Gastrocnemius medialis (tissue), 4 donors: ENCODE measurements at regions not wholly inside any gene's neighbourhood (a gene's known extent, or its start where the extent isn't known, plus 50 kb on each side); places are given as distances from the start of the nearest gene placed in this dataset.

Source experiments
- ATAC-seq, 2 donors: fragments of 150-250 bp; one replicate each; pipeline ENCODE4 v1.9.1; 2016
- DNase-seq, 2 donors: peaks; one replicate each; pipeline ENCODE4 v3.0.0-alpha.2; 2019
- H3K27ac ChIP-seq, 4 donors: fragments of 200-600 bp; sonication (generic); 1 replicate in 1 of 4; 2 replicates in 3 of 4; pipeline ENCODE4 v1.5.1; 2016 to 2018; ENCODE audit warnings: mild to moderate bottlenecking in 2 of 4, moderate library complexity in 1 of 4
- H3K27me3 ChIP-seq, 3 donors: fragments of 200-600 bp; sonication (generic) in 2 of 3; 1 replicate in 1 of 3; 2 replicates in 2 of 3; pipeline versions ENCODE4 v1.5.1 to v1.6.0; 2016 to 2019; ENCODE audit warnings: mild to moderate bottlenecking in 1 of 3, moderate library complexity in 1 of 3
- H3K36me3 ChIP-seq, 2 donors: fragments of 200-600 bp; sonication (generic) in 1 of 2; one replicate each; pipeline ENCODE4 v1.5.1; 2017 to 2018
- H3K4me1 ChIP-seq, 2 donors: fragments of 200-600 bp; sonication (generic) in 1 of 2; one replicate each; pipeline ENCODE4 v1.5.1; 2016 to 2017; ENCODE audit warnings: mild to moderate bottlenecking in 2 of 2
- H3K4me3 ChIP-seq, 4 donors: fragments of 200-600 bp; sonication (generic) in 3 of 4; 1 replicate in 1 of 4; 2 replicates in 3 of 4; pipeline ENCODE4 v1.5.1; 2016 to 2019; ENCODE audit warnings: mild to moderate bottlenecking in 2 of 4
- H3K9me3 ChIP-seq, 3 donors: fragments of 200-600 bp; sonication (generic) in 2 of 3; 1 replicate in 1 of 3; 2 replicates in 2 of 3; pipeline ENCODE4 v1.5.1; 2016 to 2019
- POLR2A ChIP-seq, 2 donors: fragments of 450-650 bp; IDR thresholded peaks; one replicate each; pipeline ENCODE4 v1.6.1; 2017; ENCODE audit warnings: antibody characterized with exemption in 2 of 2, mild to moderate bottlenecking in 2 of 2, moderate library complexity in 2 of 2
- in situ Hi-C, 4 donors: fragments of 200-750 bp; cut with MboI; loops; one replicate each; pipeline versions ENCODE4 v1.15.0 to v1.8.0; 2017; ENCODE audit warnings: low sequenced_read_pairs in 4 of 4
- intact Hi-C: fragments of 100-400 bp; cut with DNase I; formaldehyde crosslinking; loops from one replicate; pipeline ENCODE4 v1.15.1; 2023; ENCODE audit warnings: low total_unique reads
- TF ChIP-seq, protein P1 (sequence below), 5 experiments: fragments of 450-650 bp in 3 of 5; fragments of 200-600 bp in 2 of 5; sonication (generic) in 2 of 5; IDR thresholded peaks in 4 of 5; conservative IDR thresholded peaks in 1 of 5; 1 replicate in 4 of 5; 2 replicates in 1 of 5; pipeline ENCODE4 v1.5.1; 2016 to 2019; ENCODE audit warnings: antibody characterized with exemption in 5 of 5, mild to moderate bottlenecking in 3 of 5, moderate library complexity in 3 of 5

GRCh38 chr11:115087791-115088190 lies 409.5 kb downstream of the NXPE2 start:
- DNase-seq (no peak), ATAC-seq (no peak)
- Histone ChIP-seq H3K4me3 (no peak overlapping the region), H3K4me1 (peaks cover 6 to 7% of the 10 kb centered on the region in 2 donors), H3K36me3 (no peaks in the 10 kb centered on the region), H3K27ac (no peak overlapping the region), H3K27me3 (no peaks in the 10 kb centered on the region), H3K9me3 (no peaks in the 10 kb centered on the region)
- in situ Hi-C loops, result no loop called here
- intact Hi-C loops, result no loop called here
- TF ChIP-seq, protein P1, sequence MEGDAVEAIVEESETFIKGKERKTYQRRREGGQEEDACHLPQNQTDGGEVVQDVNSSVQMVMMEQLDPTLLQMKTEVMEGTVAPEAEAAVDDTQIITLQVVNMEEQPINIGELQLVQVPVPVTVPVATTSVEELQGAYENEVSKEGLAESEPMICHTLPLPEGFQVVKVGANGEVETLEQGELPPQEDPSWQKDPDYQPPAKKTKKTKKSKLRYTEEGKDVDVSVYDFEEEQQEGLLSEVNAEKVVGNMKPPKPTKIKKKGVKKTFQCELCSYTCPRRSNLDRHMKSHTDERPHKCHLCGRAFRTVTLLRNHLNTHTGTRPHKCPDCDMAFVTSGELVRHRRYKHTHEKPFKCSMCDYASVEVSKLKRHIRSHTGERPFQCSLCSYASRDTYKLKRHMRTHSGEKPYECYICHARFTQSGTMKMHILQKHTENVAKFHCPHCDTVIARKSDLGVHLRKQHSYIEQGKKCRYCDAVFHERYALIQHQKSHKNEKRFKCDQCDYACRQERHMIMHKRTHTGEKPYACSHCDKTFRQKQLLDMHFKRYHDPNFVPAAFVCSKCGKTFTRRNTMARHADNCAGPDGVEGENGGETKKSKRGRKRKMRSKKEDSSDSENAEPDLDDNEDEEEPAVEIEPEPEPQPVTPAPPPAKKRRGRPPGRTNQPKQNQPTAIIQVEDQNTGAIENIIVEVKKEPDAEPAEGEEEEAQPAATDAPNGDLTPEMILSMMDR (IDR thresholded peaks at IDR 0.05 in 4 of 5, conservative IDR thresholded peaks at IDR 0.05 in 1 of 5), result no peak
- TF ChIP-seq POLR2A (IDR thresholded peaks at IDR 0.05), result no peak

- no peaks in the 10 kb centered on the region for H3K9me3 ChIP-seq
- no peaks in the 10 kb centered on the region for H3K36me3 ChIP-seq
- H3K27me3 ChIP-seq, result no peaks in the 10 kb centered on the region
- in situ Hi-C loops (no loop called here), intact Hi-C loops (no loop called here)
- peaks cover 0 to 7% of the 10 kb centered on the region in 2 donors for H3K4me1 ChIP-seq
- H3K27ac ChIP-seq, result no peak overlapping the region
- DNase-seq (no peak), ATAC-seq (no peak)
- no peak for TF ChIP-seq POLR2A (IDR thresholded peaks at IDR 0.05)
- TF ChIP-seq, protein P1 (IDR thresholded peaks at IDR 0.05 in 4 of 5, conservative IDR thresholded peaks at IDR 0.05 in 1 of 5), result no peak
- no peak overlapping the region for H3K4me3 ChIP-seq
These were observed 411.7 kb downstream of the CADM1 start for GRCh38 chr11:115092516-115092915.

GRCh38 chr11:115097796-115098408 lies 406.3 kb downstream of the CADM1 start:
- ATAC-seq (peak; percentile 72 to 81), DNase-seq (no peak)
- Histone ChIP-seq H3K27ac (peak overlapping the region in 3 of 4 donors; percentile 29 to 33 (median 33)), H3K4me1 (peaks cover 8 to 11% of the 10 kb centered on the region in 2 donors), H3K9me3 (no peaks in the 10 kb centered on the region), H3K4me3 (no peak overlapping the region), H3K27me3 (no peaks in the 10 kb centered on the region), H3K36me3 (no peaks in the 10 kb centered on the region)
- TF ChIP-seq, protein P1 (IDR thresholded peaks at IDR 0.05 in 4 of 5, conservative IDR thresholded peaks at IDR 0.05 in 1 of 5), result no peak
- TF ChIP-seq POLR2A (IDR thresholded peaks at IDR 0.05), result no peak
- intact Hi-C loops, result no loop called here
- in situ Hi-C loops, result no loop called here

DNA sequence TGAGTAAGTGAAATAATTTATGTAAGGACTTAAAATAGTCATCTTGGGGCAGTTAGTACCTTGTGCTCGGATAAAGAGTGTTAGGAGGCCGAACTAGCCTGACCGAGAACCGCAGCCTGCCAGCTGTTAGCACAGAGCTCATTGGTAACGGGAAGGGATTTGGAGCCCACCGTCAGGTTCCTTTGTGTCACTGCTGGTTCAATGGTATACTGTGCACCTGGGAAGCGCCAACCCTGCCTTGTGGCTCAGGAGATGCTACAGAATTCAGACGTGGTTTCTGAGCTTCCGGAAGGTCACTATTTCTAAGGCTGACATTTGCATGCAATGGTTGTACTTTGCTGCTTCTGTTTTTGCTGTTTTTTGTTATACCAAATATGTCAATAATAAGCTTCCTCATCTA lies 403.5 kb downstream of the CADM1 start:
- peaks cover 8 to 9% of the 10 kb centered on the region in 2 donors for H3K4me1 ChIP-seq
- intact Hi-C loops, result no loop called here
- no peak overlapping the region for H3K27ac ChIP-seq
- H3K36me3 ChIP-seq, result no peaks in the 10 kb centered on the region
- TF ChIP-seq, protein P1 (IDR thresholded peaks at IDR 0.05 in 4 of 5, conservative IDR thresholded peaks at IDR 0.05 in 1 of 5), result no peak
- no peak for TF ChIP-seq POLR2A (IDR thresholded peaks at IDR 0.05)
- H3K27me3 ChIP-seq, result no peaks in the 10 kb centered on the region
- in situ Hi-C loops, result no loop called here
- no peak for ATAC-seq
- H3K4me3 ChIP-seq, result no peak overlapping the region
- H3K9me3 ChIP-seq, result no peaks in the 10 kb centered on the region
- DNase-seq, result no peak

GRCh38 chr11:115103921-115104320 lies 400.3 kb downstream of the CADM1 start:
- no peak overlapping the region for H3K4me3 ChIP-seq
- peaks cover 0 to 3% of the 10 kb centered on the region in 2 donors for H3K4me1 ChIP-seq
- intact Hi-C loops, result no loop called here
- ATAC-seq (no peak), DNase-seq (no peak)
- H3K27me3 ChIP-seq, result no peaks in the 10 kb centered on the region
- TF ChIP-seq POLR2A (IDR thresholded peaks at IDR 0.05), result no peak
- TF ChIP-seq, protein P1 (IDR thresholded peaks at IDR 0.05 in 4 of 5, conservative IDR thresholded peaks at IDR 0.05 in 1 of 5), result no peak
- H3K36me3 ChIP-seq, result no peaks in the 10 kb centered on the region
- no peak overlapping the region for H3K27ac ChIP-seq
- H3K9me3 ChIP-seq, result no peaks in the 10 kb centered on the region
- in situ Hi-C loops, result no loop called here
